HG02763 (cell line): ENCODE measurements at regions not wholly inside any gene's neighbourhood (a gene's known extent, or its start where the extent isn't known, plus 50 kb on each side); places are given as distances from the start of the nearest gene placed in this dataset.
"Not testable (repeated sequence)": the region's sequence is repeated elsewhere in the genome, so short reads cannot be mapped to it uniquely, and the experiment has no call there.

ENCODE experiments used
- ATAC-seq: cut with Tn5 transposase; IDR thresholded peaks from one replicate; pipeline ENCODE4 v1.9.1; 2021; ENCODE audit warnings: mild to moderate bottlenecking, moderate library complexity; ENCODE audit not compliant: unreplicated experiment

DNA sequence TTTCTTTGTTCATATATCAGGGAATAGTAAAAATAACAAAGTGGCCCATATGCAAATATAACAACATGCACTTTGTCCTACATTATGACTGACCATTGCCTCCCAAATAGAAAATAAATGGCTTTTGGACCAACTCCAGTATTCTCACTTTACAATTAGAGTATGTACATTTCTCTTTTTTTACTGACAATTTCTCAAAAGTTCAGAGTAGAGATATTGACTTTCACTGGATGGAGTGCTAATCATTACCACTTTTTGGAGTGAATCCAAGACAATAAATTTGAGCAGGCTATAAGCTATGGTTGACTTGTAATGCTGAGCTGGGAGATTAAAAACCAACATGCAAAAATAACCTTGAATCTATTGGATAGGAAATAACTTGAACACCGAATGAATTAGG lies 987.4 kb downstream of the SUCLG1 start:
- ATAC-seq, result no peak

DNA sequence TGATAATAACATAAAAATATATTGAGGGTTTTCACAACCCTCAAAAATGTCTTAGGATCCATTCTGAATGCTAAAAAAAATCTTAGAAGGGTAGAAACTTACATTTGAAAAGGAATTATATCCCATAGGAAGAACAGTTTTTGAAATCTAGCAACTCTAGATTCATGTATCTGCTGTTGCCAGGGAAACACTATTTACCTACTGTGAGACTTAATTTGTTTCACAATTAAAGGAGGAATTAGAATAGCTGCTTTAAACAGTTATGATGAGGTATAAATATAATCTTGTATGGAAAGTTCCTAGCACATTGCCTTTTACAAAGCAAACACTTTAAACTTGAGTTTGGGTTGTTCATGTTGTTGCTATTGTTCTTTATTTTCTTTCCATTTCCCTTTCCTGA lies 988.2 kb downstream of the SUCLG1 start:
- no peak for ATAC-seq

DNA sequence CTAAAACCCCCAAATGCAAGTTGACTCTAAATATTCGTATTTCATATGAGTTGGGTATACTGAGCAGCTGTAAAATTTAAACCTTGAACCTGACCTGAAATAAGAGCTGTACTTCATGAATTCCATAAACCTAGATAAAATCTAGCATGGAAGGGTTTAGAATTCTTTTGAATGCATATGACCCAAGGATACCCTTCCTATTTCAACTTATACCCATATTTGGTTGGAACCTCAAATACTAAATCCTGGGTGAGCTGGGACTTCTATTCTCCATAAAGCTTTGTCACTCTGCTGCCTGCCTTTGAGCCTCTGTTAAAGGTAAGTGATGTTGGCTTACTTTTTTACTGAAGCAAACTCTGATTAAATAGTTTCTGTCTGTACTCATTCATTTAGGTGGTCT lies 994.6 kb downstream of the SUCLG1 start:
- ATAC-seq, result no peak

DNA sequence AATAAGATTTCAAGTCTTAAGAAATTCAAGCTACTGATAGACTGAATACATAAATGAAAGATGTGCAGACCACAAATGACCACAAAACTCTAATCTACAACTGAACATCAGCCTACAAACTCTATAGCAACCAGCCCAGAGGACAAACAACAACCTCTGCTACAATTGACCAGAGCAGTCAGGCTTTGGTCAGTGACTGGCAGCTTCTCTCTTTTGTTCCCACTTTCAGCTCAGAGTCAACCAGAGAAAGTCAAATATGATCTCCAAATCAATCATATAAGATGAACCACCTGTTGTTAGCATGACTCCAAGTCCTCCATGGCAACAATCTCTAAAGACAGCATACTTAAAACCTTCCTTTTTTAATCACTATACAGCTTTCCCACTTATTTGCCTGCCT lies 996.2 kb downstream of the SUCLG1 start:
- ATAC-seq, result no peak

DNA sequence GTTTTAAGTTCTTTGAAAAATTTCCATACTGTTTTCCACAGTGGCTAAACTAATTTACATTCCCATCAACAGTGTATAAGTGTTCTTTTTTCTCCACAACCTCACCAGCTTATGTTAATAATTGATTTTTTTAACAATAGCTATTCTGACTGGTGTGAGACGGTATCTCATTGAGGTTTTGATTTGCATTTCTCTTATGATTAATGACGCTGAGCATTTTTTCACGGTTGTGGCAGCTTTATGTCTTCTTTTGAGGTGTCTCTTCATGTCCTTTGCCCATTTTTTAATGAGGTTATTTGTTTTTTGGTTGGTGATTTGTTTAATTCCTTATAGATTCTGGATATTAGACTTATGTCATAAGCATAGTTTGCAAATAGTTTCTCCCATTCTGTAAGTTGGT lies 997.9 kb downstream of the SUCLG1 start:
- no peak for ATAC-seq

DNA sequence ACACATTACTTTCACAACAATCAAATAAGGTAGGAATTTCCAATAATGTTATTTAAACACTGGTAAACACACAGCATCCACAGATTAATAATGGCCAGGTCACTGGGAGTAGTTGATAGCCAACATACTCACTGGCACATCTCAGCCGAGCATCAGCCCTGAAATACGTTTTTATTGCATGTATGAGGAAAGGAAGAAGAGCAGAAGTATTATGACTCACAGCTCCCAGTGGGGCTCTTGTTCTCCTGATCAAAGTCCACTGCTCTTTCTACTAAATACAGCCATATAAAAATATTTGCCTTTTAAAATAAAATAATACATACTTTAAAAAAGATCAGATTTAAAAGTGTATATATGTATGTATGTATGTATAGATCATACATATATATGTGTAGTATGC lies 999.6 kb downstream of the SUCLG1 start:
- no peak for ATAC-seq

DNA sequence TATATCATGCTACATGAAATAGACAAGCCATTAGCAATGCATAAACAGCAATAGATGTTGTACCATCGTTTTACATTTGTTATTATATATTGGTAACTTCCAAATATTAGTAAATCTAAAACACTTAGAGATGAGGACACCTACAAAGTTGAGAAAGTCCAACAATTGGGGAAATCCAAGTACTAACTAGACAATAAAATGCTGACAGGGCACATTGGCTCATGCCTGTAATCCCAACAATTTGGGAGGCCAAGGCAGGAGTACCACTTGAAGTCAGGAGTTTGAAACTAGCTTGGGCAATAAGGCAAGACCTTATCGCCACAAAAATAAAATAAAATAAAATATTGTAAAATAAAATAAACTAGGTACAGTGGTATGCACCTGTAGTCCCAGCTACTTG lies 1023.1 kb downstream of the SUCLG1 start:
- no peak for ATAC-seq

DNA sequence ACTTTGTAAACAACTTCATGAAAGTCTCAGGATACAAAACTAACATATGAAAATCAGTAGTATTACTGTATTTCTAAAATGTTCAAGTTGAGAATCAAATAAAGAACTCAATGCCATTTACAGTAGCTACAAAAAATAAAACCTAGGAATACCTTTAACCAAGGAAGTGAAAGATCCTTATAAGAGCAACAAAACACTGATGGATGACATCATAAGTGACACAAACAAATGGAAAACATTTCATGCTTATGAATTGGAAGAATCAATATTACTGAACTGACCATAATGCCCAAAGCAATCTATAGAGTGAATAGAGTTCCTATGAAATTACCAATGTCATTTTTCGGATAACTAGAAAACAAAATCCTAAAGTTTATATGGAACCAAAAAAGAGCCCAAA lies 1038.1 kb downstream of the SUCLG1 start:
- ATAC-seq, result no peak

DNA sequence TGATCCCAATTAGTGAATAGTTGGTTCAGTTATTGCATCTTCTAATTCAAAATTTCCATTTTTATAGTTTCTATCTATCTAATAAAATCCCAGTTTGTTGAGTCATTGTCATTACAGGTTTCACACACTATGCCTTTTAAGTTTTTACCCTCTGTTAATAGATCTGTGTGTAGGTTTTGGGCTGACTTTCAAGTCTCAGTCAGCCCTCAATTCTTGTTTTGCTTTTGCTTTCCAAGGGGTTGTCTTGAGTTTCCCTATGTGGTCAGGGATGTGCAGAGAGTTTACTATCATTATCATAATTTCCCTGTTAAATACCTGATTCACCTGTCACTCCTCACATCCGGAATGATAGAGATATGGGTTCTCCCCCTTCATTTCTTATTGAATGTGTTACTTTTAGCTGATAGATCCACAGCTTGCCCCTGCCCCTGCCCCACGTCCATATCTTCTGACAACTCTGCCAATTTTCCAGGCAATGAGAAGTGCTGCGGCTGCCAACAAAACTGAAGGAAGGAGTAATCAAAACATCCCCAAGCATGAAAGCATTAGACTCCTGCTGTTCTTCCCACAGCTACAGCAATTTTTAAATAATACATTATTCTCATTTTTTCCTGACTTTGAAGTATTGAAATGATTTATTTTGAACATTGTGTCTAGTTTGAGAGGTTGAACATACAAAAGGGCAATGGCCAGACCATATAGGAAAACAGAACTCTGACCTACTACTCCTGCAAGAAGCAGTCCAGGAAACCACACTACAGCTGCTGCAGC lies 1064.8 kb downstream of the SUCLG1 start:
- no peak for ATAC-seq

DNA sequence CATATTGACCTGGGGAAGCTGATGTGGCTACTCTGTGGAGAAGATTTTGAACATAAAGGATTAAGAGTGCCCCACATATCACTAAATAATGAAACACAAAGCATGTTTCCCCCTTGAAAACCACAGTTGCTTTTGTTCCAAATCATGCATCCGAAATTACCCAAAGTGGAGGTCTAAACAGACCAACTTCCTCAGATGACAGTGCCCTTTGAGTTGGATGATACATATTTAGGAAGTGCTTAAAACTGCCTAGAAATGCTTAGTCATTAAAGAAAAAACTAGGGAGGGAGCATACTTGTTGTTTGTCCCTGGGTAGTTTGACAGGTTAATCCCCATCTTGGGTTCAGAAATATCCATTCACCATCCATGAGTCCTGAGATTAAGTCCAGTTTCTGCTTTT lies 1070.3 kb downstream of the SUCLG1 start:
- no peak for ATAC-seq

DNA sequence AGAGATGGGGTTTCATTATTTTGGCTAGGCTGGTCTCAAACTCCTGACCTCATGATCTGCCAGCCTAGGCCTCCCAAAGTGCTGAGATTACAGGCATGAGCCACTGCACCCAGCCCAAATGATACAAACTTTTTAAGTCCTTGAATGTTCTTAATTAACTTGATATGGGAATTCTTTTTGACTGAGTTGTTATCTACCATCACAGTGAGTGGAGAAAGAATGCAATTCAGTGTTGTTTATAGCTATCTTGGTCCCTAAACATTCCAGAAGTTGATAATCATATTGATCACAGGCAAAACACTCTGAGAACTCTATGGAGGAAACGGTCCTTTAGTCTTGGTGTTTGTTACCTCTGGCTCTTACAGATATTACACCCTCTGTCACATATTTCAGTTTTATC lies 1072.5 kb downstream of the SUCLG1 start:
- ATAC-seq, result no peak

DNA sequence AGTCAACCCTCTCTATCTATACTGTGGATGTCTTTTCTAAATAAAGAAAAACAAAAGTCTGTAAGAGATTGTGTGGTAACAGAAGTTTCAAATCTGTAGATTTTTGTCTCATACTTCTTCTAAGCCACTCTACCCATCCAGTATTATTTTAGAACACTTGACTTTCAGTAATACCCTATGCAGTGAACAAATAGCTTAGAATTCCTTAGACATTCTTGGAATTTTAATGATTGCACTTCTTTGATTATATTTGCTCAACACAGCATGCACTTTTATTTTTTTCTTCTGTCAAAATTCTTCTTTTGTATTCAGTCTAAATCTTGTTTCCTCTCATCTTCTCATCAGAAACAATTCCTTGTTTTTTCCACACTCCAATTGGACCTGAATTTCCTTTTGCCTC lies 1080.2 kb downstream of the SUCLG1 start:
- no peak for ATAC-seq

DNA sequence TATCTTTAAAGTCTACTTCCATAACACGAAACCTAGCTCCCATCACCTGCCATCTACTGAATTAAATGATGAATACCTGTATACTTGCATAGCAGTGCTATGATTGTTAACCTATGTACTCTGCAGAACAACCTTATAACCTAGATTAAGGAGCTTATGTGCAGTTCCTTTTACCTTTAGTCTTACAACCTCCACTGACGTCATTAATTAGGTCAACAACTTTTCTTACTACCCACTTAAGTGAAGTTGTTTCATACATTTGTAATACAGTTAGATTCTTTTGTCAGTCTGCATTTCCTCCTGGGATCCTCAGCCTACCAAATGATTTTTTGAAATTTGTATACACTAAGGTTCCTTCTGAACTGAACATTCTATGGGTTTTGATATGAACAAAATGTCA lies 1082.3 kb downstream of the SUCLG1 start:
- no peak for ATAC-seq

DNA sequence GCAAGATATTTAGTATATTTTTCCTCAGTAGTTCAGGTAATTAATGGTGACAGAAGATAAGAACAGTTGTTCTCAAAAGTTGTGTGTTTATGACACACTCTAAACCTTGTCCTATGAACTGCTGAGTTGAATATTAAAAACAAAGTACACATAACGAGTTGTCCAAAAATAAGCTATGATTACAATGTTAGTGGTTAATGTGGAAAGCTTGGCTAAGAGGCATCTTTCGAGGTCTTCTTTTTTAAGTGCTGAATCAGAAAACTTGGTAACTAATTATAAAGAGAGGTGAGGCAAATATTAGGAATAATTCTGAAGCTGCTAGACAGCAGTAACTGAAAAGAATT lies 1088.7 kb downstream of the SUCLG1 start:
- no peak for ATAC-seq

DNA sequence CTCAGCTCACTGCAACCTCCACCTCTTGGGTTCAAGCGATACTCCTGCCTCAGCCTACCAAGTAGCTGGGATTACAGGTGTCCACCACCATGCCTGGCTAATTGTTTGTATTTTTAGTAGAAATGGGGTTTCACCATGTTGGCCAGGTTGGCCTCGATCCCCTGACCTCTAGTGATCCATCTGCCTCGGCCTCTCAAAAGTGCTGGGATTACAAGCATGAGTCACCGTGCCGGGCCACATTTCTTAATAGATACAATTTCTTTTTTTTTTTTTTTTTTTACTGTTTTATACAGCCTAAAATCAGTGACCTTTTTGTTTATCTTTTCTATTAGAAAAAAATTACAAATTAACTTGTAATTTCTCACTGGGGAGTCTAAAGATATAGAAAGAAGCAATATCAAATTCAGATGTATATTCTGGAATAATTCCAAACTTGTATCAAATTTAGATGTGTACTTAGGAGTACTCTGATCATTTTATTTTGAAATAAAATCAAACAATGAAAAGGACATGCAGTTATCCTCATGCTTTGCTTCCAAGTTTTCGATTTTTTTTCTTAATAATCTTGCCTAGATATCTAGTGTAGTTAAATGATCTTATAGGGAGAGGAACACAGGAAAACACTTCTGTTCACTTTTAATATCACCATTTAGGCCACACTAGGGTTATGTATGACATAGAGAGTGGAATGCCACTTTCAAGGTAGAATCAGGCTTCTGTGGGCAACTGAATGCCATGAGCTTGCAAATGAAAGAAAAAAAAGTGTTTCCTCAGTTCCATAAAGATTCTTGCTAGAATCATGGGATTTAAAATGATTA lies 1089.3 kb downstream of the SUCLG1 start:
- no peak for ATAC-seq

DNA sequence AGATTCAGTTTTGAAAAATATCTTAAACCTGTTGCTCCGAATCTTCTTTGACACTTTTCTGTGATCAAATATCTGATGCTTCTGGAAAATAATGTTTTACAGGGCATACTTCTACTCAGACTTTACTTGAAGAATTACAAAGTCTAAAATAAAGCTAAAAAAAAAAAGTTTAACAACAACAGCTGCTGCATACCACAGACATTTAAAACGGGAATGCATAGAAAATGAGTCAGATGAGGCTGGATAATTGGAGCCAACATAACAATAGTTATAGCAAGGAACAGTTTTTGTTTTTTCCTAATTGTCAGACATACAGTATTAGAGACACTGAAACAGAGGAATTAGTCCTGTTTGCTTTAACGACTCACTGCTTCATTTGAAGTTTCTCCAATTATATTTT lies 1090.2 kb downstream of the SUCLG1 start:
- no peak for ATAC-seq

DNA sequence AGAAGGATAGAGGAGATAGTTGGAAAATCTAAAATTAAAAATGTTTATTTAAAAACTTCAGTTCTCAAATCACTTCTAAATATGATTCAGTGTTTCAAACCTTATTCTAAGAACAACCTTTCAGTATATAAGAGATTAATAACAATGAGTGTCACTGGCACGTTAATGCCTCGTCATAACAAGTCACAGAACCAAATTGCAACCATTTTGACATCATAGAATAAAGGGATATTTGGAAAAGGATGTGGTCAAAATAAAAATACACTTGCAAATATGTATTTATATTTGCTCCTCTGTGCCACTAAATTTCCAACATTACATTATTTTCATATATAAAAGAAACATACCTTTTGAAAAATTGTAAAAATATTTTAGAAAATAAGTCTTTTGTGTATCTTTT lies 1090.6 kb downstream of the SUCLG1 start:
- no peak for ATAC-seq

DNA sequence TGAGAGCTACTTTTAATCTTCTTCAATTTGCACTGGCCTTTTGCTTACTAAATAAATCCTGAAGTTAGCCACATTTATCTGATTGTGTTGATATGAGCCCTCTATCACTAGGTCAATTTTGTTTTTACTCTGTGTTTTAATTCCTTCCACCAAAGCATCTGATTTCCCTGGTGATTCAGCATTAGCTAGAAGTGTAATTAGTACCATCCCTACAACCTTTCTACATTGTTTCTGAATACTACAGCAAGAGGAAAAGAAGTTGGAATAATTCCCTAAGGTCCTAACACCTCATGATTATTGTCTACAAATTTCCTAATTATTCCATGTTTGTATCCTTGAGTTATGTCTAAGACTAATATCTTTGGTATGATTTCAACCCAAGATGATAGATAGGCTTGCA lies 1093.6 kb downstream of the SUCLG1 start:
- no peak for ATAC-seq

DNA sequence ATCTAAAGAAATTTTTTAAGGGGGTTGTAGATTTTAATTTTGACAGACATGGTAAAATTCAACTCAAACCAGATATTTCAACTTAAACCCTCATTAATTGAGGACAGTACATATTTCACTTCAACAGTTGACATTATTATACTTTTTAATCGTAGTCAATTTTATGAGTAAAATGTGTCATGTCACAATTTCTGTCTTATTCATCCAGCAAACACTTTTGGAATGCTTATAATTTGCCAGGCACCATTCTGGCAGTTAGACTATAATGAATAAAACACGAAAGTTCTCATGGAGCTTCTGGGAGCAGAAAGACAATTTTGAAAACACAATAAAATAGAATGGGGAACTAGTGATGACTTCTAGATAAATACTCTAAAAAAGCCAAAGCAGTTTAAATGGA lies 1094.8 kb downstream of the SUCLG1 start:
- ATAC-seq, result no peak

DNA sequence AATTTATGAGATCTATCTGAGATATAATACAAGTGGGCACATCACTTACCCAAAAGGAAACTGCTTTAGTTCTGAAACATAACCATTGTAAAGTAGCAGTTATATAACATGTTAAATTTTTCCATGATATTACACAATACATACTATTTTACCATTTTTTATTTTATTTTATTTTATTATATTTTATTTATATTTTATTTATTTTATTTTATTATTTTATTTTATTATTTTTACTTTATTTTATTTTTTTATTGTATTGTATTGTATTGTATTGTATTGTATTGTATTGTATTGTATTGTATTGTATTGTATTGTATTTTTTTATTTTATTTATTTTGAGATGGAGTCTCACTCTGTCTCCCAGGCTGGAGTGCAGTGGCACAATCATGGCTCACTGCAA lies 1095.9 kb downstream of the SUCLG1 start:
- not testable (repeated sequence) for ATAC-seq

DNA sequence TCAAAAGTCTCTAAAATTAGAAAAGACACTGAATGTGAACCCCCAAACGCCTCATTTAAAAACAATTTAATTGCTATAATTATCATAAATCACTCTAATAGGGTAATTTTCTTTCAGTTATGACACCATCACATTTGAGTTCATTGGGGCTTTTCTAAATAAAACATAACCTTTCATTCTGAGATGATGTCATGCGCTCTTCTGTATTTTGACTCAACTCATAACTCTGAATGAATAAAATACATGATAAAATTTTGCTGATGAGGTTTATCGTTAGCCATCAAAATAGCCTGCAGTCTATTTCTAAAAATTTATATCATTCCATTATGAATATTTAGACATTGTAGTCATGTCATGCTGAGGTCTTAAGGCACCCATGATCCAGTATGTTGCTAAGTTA lies 1099.7 kb downstream of the SUCLG1 start:
- no peak for ATAC-seq

DNA sequence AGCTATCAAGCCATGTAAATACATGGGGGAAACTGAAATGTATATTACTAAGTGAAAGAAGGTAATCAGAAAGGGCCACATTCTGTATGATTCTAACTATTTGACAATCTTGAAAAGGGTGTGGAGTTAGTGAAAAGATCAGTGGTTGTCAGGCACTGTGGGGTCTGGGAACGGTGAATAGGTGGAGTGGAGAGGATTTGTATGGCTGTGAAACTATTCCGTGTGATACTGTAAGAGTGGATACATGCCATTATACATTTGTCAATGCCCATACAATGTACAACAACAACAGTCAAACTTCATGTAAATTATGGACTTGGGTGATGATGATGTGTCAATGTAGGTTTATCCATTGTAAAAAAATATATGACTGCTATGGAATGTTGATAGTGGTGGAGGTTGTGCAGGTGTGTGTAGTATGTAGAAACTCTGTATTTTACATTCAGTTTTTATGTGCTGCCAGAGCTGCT lies 1116.2 kb downstream of the SUCLG1 start:
- no peak for ATAC-seq
